ENCODE measurements at regions not wholly inside any gene's neighbourhood (a gene's known extent, or its start where the extent isn't known, plus 50 kb on each side); places are given as distances from the start of the nearest gene placed in this dataset.
"Not testable (repeated sequence)": the region's sequence is repeated elsewhere in the genome, so short reads cannot be mapped to it uniquely, and the experiment has no call there.

- Histone ChIP-seq H3K27me3 (replicated peaks; ENCODE audit: insufficient read depth) (no peaks in the 10 kb centered on the region), H4K20me1 (ENCODE audit: insufficient read depth) (no peaks in the 10 kb centered on the region), H3K36me3 (ENCODE audit: low read depth) (no peaks in the 10 kb centered on the region), H3K4me2 (ENCODE audit: unreplicated experiment) (no peak overlapping the region), H3K9me2 (ENCODE audit: insufficient read depth) (no peaks in the 10 kb centered on the region), H3K9ac (no peak overlapping the region), H3K9me3 (ENCODE audit: low read depth) (no peaks in the 10 kb centered on the region), H3K79me2 (ENCODE audit: insufficient read depth) (no peaks in the 10 kb centered on the region), H3F3A (ENCODE audit: insufficient read depth) (peaks cover 6% of the 10 kb centered on the region; the same call in 1 of the 2 replicates), H3K27ac (no peak overlapping the region), H3K4me3 (no peak overlapping the region), H3K4me1 (ENCODE audit: insufficient read depth) (peaks cover 14% of the 10 kb centered on the region), H2AFZ (no peak overlapping the region)
- in situ Hi-C loops (cut with MboI): no loop called here
- 72% methylated on average over 4 of the region's 4 CpGs for WGBS, 2 experiments (ENCODE audit: low coverage in 1 of 2, low lambda C conversion rate in 2 of 2, missing lambda C conversion rate in 2 of 2)
- no peak for DNase-seq
- TF ChIP-seq EZH2 (IDR thresholded peaks at IDR 0.05; ENCODE audit: insufficient read depth, poor library complexity, severe bottlenecking) (no peak), EZH2phosphoT487 (IDR thresholded peaks at IDR 0.05; ENCODE audit: insufficient read depth, low read depth) (no peak)
These were observed 238.9 kb upstream of the ID2 start for GRCh38 chr2:8442833-8443486.

- no peak overlapping the region for H3K9ac ChIP-seq
- no peak overlapping the region for H3K4me3 ChIP-seq
- H2AFZ ChIP-seq: no peak overlapping the region
- H3F3A ChIP-seq (ENCODE audit: insufficient read depth): peaks cover 6% of the 10 kb centered on the region; the same call in 1 of the 2 replicates
- H3K9me2 ChIP-seq (ENCODE audit: insufficient read depth): no peaks in the 10 kb centered on the region
- H3K4me2 ChIP-seq (ENCODE audit: unreplicated experiment): no peak overlapping the region
- H3K36me3 ChIP-seq (ENCODE audit: low read depth): no peaks in the 10 kb centered on the region
- 48% methylated on average over 4 of the region's 4 CpGs for WGBS, 2 experiments (ENCODE audit: low coverage in 1 of 2, low lambda C conversion rate in 2 of 2, missing lambda C conversion rate in 2 of 2)
- no peaks in the 10 kb centered on the region for H3K27me3 ChIP-seq (replicated peaks; ENCODE audit: insufficient read depth)
- H3K9me3 ChIP-seq (ENCODE audit: low read depth): no peaks in the 10 kb centered on the region
- no peaks in the 10 kb centered on the region for H3K79me2 ChIP-seq (ENCODE audit: insufficient read depth)
- DNase-seq: no peak
- H4K20me1 ChIP-seq (ENCODE audit: insufficient read depth): no peaks in the 10 kb centered on the region
- TF ChIP-seq EZH2 (IDR thresholded peaks at IDR 0.05; ENCODE audit: insufficient read depth, poor library complexity, severe bottlenecking) (no peak), EZH2phosphoT487 (IDR thresholded peaks at IDR 0.05; ENCODE audit: insufficient read depth, low read depth) (no peak)
- in situ Hi-C loops (cut with MboI): no loop called here
- H3K4me1 ChIP-seq (ENCODE audit: insufficient read depth): peaks cover 19% of the 10 kb centered on the region
- H3K27ac ChIP-seq: no peak overlapping the region
These were observed 236.3 kb upstream of the ID2 start for GRCh38 chr2:8445580-8445979.

GRCh38 chr2:8446751-8447150, 235.1 kb upstream of the ID2 start:
- H3K9me2 ChIP-seq (ENCODE audit: insufficient read depth); H3K4me2 ChIP-seq (ENCODE audit: unreplicated experiment); H3K27me3 ChIP-seq (replicated peaks; ENCODE audit: insufficient read depth); H3K27ac ChIP-seq; H3F3A ChIP-seq (ENCODE audit: insufficient read depth); H4K20me1 ChIP-seq (ENCODE audit: insufficient read depth); H2AFZ ChIP-seq; H3K9ac ChIP-seq; H3K36me3 ChIP-seq (ENCODE audit: low read depth); H3K9me3 ChIP-seq (ENCODE audit: low read depth); in situ Hi-C loops (cut with MboI); H3K79me2 ChIP-seq (ENCODE audit: insufficient read depth); H3K4me3 ChIP-seq: not testable (repeated sequence)
- peak; percentile 39 for DNase-seq
- 73 to 87% methylated on average over 3 of the region's 3 CpGs for WGBS, 2 experiments (ENCODE audit: low coverage in 1 of 2, low lambda C conversion rate in 2 of 2, missing lambda C conversion rate in 2 of 2)
- peaks cover 19% of the 10 kb centered on the region for H3K4me1 ChIP-seq (ENCODE audit: insufficient read depth)

GRCh38 chr2:8447610-8448221, 234.1 kb upstream of the ID2 start:
- Histone ChIP-seq H3K36me3 (ENCODE audit: low read depth) (no peaks in the 10 kb centered on the region), H2AFZ (no peak overlapping the region), H3K4me2 (ENCODE audit: unreplicated experiment) (peak overlapping the region; percentile 21), H4K20me1 (ENCODE audit: insufficient read depth) (no peaks in the 10 kb centered on the region), H3F3A (ENCODE audit: insufficient read depth) (peaks cover 6% of the 10 kb centered on the region; the same call in 1 of the 2 replicates), H3K9me3 (ENCODE audit: low read depth) (no peaks in the 10 kb centered on the region), H3K4me3 (no peak overlapping the region), H3K79me2 (ENCODE audit: insufficient read depth) (no peaks in the 10 kb centered on the region), H3K9me2 (ENCODE audit: insufficient read depth) (no peaks in the 10 kb centered on the region), H3K27me3 (replicated peaks; ENCODE audit: insufficient read depth) (no peaks in the 10 kb centered on the region), H3K9ac (no peak overlapping the region), H3K4me1 (ENCODE audit: insufficient read depth) (peaks cover 19% of the 10 kb centered on the region), H3K27ac (no peak overlapping the region)
- DNase-seq: peak; percentile 90
- WGBS, 2 experiments (ENCODE audit: low coverage in 1 of 2, low lambda C conversion rate in 2 of 2, missing lambda C conversion rate in 2 of 2): 40 to 43% methylated on average over 3 of the region's 3 CpGs
- TF ChIP-seq EZH2phosphoT487 (IDR thresholded peaks at IDR 0.05; ENCODE audit: insufficient read depth, low read depth): no peak
- in situ Hi-C loops (cut with MboI): no loop called here

All from GM23248 (cell line).